ENCODE measurements at regions not wholly inside any gene's neighbourhood (a gene's known extent, or its start where the extent isn't known, plus 50 kb on each side); places are given as distances from the start of the nearest gene placed in this dataset.
"Not testable (repeated sequence)": the region's sequence is repeated elsewhere in the genome, so short reads cannot be mapped to it uniquely, and the experiment has no call there.

DNA sequence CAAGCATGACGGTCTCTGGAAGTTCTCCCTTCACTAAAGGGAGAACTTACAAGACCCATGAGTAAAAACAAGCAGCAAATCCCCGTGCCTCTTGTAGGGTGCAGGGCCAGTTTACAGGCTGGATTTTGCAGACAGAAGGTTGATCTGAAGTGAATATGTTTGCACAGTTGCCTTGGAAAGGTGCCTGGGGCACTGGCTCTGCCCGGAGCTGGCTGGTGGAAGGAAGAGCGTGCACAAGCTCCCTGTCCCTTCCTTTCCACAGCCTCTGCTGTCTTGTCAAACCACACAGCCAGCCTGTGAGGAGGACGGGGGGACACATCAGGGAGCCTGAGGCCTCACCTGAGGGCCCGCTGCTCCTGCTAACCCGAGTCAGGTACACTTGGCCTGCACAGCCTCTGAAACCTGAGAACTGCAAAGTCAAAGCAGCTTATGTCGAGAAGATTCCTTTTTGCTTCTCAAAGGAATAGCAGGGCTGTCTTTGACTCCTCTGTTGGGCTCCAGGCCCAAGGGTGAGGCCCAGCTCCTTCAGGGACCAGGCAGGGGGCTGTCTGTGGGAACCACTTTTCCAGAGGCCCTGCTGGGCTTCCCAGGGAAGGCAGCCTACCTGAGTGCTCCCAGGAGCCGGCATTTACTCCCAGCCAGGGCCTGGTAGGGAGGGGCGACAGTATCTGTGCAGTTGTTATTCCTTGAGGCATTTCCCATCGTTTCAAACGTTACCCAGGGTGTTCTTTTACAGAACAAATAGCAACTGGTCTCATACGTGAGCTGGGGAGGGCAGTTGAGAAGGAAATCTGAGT is 251.5 kb downstream of the SIPA1L2 start:
- DNase-seq: no peak

DNA sequence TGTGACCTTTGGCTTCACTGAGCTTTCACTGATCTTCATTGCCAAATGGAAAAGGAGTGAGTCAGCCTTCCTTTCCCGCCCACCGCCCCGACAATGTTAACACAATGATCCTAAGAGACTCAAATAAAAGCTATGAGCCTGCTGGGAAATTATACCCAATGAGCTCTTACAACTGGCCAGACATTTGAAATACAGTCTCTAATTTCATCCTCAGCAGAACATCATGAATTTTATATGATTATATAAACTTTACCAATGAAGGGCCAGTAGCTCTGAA is 252.5 kb downstream of the SIPA1L2 start:
- DNase-seq: no peak

DNA sequence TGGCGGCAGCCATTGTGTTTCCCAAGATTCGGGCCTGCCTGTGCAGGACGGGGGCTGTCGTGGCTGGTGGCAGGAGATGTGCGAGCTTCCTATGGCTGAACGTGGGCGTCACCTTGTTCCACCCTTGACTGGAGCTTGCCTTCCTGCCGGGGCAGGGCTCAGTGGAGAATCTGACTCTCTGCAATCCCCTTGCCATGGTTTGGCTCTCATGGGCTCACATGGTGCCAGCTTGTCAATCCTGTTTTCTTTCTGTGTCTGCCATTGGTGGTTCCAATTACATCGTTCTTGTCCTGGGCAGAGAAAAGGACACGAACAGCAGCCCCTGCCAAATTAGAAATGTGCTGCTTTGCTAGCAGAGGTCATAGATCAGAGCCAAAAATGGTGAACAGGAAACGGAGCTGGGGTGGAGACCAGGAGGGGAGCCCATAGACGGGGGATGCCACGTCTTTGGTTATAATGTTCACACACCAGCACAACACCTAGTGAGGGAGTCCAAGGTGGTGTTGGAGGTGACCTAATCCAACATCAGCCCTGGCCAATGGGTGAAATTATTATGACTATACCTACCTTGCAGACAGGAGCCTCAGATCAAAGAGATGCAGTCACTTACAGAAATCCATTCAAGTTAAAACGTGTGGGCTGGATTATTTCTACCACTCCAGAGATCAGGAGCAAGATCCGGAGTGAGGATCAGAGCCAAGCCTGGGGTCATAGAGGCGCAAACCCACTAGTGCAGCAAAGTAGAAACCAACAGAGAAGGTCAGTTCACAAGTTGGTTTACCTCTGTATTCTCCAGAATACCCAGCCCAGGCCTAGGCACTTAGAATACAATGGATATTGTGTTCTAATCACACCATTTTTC is 253.1 kb downstream of the SIPA1L2 start:
- DNase-seq: no peak

DNA sequence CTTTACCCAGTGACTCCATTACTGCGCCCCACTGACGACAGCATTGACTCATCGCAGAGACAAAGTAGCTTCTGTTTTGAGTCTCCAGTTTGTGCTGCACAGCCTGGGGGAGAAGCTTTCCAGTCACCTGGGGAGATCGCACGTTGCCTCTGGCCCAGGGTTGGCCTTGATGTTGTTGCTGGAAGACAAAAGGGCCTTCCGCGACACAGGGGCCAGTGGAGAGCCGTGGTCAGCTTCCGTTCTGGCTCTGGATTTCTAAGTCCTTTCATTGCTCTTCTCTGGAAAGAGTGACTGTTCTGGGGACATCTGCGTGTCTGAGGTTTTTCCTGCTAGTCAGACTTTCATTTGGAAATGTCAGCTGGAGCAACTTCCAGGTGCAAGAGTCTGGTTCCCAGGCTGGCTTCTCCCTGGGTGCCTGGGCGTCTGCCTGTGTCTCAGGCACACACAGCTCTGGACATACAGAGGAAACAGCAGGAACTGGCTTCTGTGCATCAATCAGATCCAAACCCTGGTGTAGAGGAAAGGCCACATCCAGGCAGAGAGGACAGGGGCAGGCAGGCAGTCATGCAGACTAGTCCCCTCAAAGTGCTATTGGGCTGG is 257.0 kb downstream of the SIPA1L2 start:
- no peak for DNase-seq

DNA sequence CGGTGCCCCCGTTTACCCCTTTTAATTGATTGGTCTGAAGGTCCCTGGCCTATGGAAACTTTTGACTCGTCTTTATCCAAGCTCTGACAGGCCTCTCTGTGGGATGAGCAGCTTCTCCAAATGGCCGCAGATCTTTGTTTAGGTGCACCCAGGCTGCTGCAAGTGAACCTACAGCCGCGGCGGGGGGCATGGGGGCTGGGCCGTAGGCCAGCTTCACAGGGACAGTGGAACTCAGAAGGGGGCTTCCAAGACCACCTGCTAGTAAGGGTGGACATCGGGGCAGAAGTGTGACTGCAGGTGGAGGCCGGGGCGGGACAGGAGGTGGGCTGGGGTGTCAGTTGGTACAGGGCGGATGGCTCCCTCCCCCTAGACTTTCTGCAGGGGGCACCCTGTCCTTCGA is 257.5 kb downstream of the SIPA1L2 start:
- no peak for DNase-seq

DNA sequence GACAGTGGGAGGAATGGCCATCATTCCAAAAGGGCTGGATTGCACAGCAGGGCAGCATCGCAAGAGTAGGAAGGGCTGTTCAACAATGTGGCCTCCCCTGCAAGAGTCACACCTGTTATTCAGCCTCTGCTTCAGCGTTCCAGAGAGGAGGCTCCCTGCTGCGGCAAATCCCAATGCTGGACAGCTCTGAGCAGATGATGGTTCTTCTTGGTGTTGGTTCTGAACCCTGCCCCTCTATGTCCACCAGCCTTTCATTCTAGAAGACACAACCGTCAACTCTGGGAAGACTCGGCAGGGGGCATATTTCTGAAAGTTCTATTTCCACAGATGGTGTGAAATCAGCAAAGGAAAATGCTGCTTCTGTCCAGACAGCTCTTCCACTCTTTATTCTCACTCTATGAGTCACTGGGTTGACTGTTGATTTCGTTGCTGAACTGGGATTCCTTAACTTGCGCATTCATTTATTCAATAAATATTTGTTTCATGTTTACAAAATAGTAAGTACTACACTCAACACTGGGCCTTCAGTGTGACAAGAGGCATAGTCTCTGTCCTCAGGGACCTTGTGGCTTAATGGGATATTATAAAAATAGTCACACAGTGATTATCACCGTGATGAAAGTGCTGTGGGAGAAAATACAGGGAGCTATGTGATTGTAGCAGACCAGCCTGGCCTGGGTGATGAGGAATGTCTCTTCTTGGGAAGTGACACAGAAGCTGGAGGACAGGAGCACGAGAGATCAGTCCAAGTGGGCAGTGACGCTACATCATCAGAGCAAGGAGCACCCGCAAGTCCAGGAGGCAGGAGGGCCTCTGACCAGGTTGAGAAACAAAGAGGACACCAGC is 260.3 kb downstream of the SIPA1L2 start:
- no peak for DNase-seq

DNA sequence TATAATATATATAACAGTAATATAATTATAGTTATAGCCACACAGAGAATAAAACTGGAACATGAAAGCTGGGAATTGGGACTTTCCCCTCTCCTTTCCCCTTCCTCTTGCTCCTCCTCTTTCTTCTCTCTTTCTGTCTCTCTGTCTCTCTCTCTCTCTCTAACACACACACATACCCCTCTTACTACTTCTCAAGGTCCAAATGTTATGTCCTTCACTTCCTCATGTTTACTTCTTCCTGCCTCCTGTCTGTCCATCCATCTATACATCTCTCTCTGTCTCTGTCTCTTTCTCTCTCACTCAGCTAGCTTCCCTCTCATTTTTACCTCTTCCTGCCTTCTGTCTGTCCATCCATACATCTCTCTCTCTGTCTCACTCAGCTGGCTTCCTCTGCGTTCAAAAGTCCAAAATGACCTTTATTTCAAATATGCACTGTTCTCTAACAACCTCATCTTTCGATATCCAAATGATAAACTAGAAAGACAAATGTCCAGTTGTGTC is 261.1 kb downstream of the SIPA1L2 start:
- DNase-seq: no peak

DNA sequence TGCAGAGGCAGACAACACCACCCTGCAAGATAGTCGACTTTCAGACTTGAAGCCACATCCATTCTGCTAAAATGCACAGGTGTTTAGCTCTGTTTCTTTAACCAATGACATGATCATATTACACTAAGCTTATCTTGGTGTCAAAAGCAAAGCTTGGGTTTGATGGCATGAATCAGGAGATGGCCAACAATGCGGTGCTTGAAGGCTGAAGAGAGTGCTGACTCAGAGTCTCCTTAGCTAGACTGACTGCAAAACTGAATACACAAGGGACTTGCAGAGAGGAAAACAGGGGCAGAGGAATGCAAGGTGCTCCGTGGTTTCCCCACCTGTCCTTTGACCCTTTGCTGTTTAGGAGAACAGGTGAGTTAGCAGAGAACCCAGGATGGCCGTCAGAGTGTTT is 262.6 kb downstream of the SIPA1L2 start:
- no peak for DNase-seq

DNA sequence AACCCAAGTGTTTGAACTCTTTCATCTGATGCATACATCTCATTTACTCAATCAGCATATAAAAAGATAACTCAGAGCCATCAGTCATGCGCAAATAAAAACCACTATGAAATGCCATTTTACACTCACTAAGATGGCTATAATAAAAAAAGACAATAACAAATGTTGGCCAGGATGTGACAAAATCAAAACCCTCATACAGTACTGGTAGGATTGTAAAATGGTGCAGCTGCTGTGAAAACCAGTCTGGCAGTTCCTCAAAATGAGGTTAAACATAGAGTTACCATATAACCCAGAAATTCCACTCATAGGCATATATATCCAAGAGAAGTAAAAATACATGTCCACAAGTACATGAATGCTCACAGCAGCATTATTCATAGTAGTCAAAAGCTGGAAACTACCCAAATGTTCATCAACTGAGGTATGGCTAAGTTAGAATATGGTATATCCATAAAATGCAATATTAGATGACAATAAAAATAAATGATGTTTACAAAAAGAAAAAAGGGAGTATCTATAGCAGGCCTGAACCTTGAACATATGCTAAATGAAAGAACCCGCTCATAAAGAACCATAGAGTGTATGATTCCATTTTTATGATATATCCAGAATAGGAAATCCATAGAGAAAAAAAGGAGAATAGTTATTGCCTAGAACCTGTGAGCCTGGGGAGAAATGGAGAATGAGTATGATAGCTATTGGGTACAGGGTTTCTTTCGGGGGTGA is 265.1 kb downstream of the SIPA1L2 start:
- no peak for DNase-seq

DNA sequence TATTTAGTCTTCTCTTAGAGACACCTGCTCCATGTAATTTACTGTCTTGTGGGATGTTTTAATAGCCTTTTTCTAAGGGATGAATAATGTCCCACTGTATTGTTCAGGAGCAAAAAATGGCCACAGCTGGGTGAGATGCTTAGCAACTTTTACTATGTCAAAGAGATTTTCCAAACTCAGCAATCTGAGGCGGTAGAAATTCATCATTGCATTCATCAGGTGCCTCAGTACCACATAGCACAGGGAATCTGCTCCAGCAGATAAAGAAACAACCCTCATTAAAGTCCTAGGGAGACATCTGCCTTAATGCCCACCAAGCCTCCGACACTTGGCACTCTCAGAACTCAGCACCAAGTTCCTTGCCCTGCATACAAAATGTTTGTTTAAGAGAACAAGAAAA is 266.9 kb downstream of the SIPA1L2 start:
- DNase-seq: no peak

DNA sequence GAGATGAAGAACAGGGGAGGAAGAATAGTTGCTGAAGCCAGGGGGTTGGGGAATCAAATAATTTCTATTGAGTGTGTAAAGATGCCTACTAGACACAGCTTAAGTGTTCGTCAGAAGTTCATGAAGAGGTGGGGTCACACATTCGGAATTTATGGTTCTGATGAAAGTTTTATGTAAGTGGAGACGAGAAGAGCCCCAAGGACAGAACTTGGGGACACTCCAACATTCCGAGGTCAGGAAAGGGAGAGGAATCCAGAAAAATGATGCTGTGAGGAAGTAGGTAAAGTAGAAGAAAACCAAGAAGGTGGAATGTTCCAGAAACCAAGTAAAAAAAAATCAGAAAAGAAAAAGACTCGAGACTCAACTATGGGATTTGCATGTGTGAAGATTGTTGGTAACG is 272.5 kb downstream of the SIPA1L2 start:
- no peak for DNase-seq

DNA sequence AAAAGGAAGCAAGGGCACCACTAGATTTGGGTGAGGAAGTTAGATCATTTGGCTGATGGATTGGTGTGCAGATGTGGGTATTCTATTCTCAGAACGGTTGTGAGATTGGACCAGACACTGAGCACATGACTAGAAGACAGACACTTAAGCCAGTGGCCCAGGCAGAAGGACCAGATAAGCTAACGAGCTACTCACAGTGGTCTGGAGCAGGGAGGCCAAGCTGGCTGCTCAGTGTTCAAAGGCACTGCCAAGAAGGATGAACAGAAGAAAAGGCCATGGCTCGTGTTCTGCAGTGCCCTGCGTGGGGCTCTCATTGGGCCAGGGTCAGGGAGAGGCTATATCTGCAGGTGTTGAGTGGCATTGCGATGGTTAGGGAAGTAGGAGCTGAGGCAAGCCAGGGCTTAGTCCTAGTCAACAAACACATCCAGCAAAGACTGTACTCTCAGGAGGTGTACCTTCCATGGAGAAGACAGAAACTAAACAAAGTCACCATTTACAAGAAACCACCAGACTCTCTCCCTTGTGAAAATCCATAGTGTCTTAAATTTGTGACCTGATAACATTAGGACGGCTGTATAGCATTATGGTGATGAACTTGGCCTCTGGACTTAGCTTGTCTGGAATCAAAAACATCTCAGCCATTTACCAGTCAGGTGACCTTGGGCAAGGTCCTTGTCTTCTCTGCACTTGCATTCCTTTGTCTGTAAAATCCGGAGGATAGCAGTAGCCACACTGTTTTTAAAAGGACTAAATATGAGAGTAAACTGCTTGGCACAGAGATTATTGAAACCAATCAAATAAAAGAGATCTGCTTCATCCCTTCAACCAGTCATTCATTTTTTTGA is 274.5 kb downstream of the SIPA1L2 start:
- DNase-seq: no peak

DNA sequence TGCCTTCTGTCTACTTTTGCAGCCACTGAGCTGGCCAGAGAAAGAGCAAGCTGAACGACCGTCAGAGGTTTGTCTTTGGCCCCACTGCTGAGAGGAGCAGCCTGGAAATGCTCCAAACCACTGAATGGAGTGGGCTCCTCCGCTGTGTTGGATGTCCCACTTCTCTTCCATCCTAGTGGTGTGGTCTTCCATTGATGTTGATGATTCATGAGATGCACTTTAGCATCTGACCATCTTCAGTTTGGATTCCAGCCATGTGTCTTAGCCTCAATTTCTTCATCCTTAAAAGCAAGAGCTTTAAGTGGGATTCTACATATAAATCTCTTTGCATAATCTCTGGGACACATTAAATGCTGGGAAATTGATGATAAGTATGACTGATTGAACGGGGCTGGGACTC is 276.9 kb downstream of the SIPA1L2 start:
- DNase-seq: no peak

DNA sequence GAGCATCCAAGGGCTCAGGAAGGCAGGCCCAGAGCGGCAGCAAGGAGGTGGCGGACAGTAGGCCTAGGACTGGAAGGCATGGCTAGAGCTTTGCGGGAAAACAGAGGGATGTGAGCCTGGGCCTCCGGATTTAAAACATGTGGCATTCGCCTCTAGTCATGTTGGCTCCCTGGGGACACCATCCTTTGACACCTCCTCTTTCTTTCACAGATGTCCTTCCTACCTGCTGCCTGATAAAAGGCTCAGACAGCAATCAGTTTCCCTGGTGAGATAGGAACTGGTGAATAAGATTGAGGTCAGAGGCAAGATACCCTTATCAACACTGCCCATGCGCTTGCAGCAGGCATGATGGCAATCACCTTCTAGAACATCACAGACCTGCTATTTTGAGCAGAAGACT is 277.6 kb downstream of the SIPA1L2 start:
- no peak for DNase-seq

DNA sequence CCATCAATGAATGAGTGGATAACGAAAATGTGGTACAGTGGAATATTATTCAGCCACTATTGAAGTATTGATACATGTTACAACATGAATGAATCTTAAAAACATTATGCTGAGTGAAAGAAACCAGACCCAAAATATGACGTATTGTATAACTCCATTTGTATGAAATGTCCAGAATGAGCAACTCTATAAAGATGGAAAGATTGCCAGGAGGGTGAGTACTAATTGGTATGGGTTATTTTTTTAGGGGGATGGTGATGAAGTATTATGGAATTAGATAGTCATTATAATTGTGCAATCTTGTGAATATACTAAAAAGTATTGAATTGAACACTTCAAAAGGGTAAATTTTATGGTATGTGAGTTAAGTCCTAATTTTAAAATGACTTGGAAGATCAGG is 278.6 kb downstream of the SIPA1L2 start:
- DNase-seq: no peak

DNA sequence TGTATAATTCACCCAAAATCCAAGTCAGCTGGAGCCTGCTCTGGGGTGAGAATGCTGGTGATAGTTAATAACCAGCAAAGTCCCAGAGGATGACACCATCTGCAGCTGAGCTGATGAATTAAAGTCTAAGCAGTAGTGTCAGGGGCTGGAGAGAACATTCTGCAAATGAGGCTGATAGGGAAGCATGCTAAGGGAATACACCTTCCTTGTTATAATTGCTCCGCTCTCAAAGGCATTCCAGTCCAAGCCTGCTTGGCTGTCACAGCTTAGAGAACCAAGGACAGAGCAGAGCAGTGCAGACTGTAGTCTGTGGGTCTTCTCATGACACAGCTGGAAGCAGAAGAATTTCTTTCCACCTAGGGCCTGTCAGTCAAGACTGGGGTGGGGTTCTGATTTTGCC is 283.1 kb downstream of the SIPA1L2 start:
- DNase-seq: no peak

DNA sequence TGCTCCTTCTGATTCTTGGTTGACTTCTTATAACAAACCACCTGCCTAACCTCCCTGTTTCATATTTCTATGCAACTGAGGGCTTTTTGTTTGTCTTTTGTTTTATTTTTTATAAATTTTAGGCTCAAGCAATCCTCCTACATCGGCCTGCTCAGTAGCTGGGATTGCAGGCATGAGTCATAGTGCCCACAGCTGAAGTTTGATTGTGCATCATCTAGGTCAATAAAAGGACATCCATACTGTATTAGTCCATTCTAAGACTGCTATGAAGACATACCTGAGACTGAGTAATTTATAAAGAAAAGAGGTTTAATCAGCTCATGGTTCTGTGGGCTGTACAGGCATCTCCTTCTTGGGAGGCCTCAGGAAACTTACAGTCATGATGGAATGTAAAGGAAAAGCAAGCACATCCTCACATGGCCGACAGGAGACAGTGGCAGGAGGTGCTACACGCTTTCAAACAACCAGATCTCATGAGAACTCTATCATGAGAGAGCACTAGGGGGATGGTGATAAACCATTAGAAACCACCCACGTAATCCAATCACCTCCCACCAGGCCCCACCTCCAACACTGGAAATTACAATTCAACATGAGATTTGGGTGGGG is 285.0 kb downstream of the SIPA1L2 start:
- DNase-seq: no peak

DNA sequence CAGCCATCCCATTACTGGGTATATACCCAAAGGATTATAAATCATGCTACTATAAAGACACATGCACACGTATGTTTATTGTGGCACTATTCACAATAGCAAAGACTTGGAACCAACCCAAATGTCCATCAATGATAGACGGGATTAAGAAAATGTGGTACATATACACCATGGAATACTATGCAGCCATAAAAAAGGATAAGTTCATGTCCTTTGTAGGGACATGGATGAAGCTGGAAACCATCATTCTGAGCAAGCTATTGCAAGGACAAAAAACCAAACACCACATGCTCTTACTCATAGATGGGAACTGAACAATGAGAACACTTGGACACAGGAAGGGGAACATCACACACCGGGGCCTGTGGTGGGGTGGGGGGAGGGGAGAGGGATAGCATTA is 285.7 kb downstream of the SIPA1L2 start:
- DNase-seq: not testable (repeated sequence)

DNA sequence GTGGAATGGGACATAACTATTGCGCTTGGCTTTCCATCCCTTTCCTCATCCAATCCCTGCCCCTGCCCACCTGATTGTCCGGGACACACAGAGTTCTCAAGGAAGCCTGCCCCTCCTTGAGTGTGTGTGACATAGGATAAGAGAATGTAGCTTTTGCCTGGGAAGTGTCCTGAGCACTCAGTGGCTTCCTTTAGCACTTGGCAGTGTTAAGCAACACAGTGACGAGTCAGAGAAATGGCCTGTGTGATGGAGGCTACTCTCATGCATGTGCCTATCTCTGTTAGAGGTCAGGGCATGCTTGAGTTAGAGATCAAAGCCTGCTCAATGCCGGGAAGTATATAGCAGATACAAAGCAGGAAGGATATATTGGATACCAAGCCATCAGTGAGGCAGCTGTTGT is 289.5 kb downstream of the SIPA1L2 start:
- no peak for DNase-seq

DNA sequence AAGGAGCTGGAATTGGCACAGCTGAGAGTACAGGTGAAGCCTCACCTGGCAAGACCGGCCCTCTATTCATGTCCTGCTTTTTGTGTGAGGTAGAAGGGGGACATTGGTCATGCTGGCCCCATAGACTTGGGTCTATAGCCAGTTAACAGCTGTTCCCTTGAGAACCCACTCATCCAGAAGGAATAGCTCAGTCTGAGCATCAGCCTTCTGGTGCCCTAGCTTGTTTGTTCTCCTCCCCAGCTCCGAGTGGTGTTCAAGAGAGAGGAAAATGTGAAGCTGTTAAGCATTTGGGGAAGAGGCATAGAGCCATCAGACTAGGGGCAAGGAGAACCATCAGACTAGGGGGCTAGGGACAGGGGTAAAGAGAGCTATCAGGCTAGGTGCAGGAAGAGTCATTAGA is 290.9 kb downstream of the SIPA1L2 start:
- no peak for DNase-seq

DNA sequence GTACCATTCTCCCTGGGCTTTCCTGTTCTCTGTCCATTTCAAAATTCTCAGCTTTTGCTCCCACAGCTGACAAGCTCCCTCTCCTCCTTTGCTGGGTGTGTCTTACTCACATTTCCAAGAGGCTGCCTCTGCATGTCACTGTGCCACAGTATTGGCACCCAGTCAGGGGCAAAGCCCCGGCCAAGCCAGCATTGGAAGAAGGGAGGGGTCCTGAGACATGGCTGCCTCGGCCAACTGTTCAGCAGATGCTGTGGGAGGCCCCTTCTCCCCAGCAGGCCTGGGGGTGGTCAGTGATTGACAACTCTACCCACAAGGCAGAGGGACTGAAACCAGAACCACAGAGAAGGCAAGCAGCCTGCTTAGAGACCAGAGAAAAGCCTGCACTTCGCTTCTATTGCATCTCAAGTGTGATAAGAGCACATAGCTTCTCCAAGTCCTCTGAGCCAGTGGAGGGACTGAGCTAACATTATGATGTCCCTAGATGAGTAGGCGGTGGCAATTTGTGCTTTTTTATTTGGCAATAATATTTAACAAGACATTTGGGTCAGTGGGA is 294.1 kb downstream of the SIPA1L2 start:
- DNase-seq: no peak
